OCI-LY7 (cell line): ENCODE measurements at regions not wholly inside any gene's neighbourhood (a gene's known extent, or its start where the extent isn't known, plus 50 kb on each side); places are given as distances from the start of the nearest gene placed in this dataset.

Source experiments
- BruUV-seq: library from RNA; stranded (reverse); fragments of 400-500 nt; replicated peaks from 2 replicates; lab custom pipeline; 2021; lab: Mats Ljungman, UMichigan
- CTCF ChIA-PET: fragments of 300-600 bp; sonication (Branson Sonifier 250); formaldehyde crosslinking; loops from one replicate; lab custom pipeline; 2022; ENCODE audit warnings: antibody characterized with exemption; ENCODE audit not compliant: unreplicated experiment; lab: Charles Lee
- POLR2A ChIA-PET: fragments of 300-600 bp; sonication (Branson Sonifier 250); formaldehyde crosslinking; loops from one replicate; lab custom pipeline; 2022; ENCODE audit warnings: antibody characterized with exemption; lab: Charles Lee
- DNase-seq: peaks from one replicate; pipeline ENCODE4 v3.0.0-alpha.2; 2015; ENCODE audit warnings: low spot score
- H2AFZ ChIP-seq: fragments of 200-600 bp; sonication (generic), shearing (Covaris generic); 2 replicates; pipeline ENCODE4 v1.6.1; 2014; ENCODE audit warnings: mild to moderate bottlenecking, antibody characterized with exemption, low read length, moderate library complexity
- H3K27ac ChIP-seq: fragments of 200-600 bp; sonication (generic); 2 replicates; pipeline ENCODE4 v1.5.1; 2014; ENCODE audit warnings: mixed run types, low read depth, mild to moderate bottlenecking, moderate library complexity, low read length, inconsistent platforms; ENCODE audit not compliant: poor library complexity, severe bottlenecking
- H3K36me3 ChIP-seq: fragments of 200-600 bp; sonication (generic); 2 replicates; pipeline ENCODE4 v1.6.1; 2014; ENCODE audit warnings: mild to moderate bottlenecking, antibody characterized with exemption, low read length, moderate library complexity, mixed read lengths; ENCODE audit not compliant: insufficient read depth
- H3K4me1 ChIP-seq: fragments of 200-600 bp; sonication (generic); 2 replicates; pipeline ENCODE4 v1.5.1; 2014; ENCODE audit warnings: mild to moderate bottlenecking, low read length; ENCODE audit not compliant: insufficient read depth, poor library complexity, severe bottlenecking
- H3K4me2 ChIP-seq: fragments of 200-600 bp; sonication (generic); 2 replicates; pipeline ENCODE4 v1.6.1; 2014; ENCODE audit warnings: mild to moderate bottlenecking, low read length
- H3K4me3 ChIP-seq: fragments of 200-600 bp; sonication (generic); 2 replicates; pipeline ENCODE4 v1.5.1; 2014; ENCODE audit warnings: mild to moderate bottlenecking, low read depth, low read length; ENCODE audit not compliant: poor library complexity, severe bottlenecking
- H3K79me2 ChIP-seq: fragments of 200-600 bp; sonication (generic); 2 replicates; pipeline ENCODE4 v1.6.1; 2016; ENCODE audit warnings: low read depth, mild to moderate bottlenecking, low read length, moderate library complexity, mixed read lengths; ENCODE audit not compliant: insufficient read depth
- H3K9me2 ChIP-seq: fragments of 200-600 bp; sonication (generic); 2 replicates; pipeline ENCODE4 v1.6.1; 2016; ENCODE audit warnings: mild to moderate bottlenecking, low read length, mixed read lengths; ENCODE audit not compliant: insufficient read depth
- H3K9me3 ChIP-seq: fragments of 200-600 bp; sonication (generic); 2 replicates; pipeline ENCODE4 v1.6.1; 2014; ENCODE audit warnings: mild to moderate bottlenecking, mixed run types, low read length, mixed read lengths
- H4K20me1 ChIP-seq: fragments of 200-600 bp; sonication (generic); 2 replicates; pipeline ENCODE4 v1.6.1; 2014; ENCODE audit warnings: mild to moderate bottlenecking, antibody characterized with exemption, low read length, moderate library complexity, mixed read lengths; ENCODE audit not compliant: insufficient read depth
- CTCF ChIP-seq: fragments of 200-600 bp; sonication (generic); conservative IDR thresholded peaks from 2 replicates; pipeline ENCODE4 v1.5.1; 2014; ENCODE audit warnings: mild to moderate bottlenecking, antibody characterized with exemption, low read length, moderate library complexity, mixed read lengths
- EZH2phosphoT487 ChIP-seq: fragments of 200-600 bp; sonication (generic); IDR thresholded peaks from 2 replicates; pipeline ENCODE4 v1.6.1; 2018; ENCODE audit warnings: low read depth, borderline replicate concordance, mild to moderate bottlenecking, mixed run types, antibody characterized with exemption, low read length, moderate library complexity, mixed read lengths
- intact Hi-C: fragments of 100-400 bp; cut with micrococcal nuclease; formaldehyde crosslinking; loops from one replicate; pipeline ENCODE4 v1.10.0; 2022; ENCODE audit not compliant: unreplicated experiment

GRCh38 chr2:157948856-157949255 is 72.7 kb upstream of the ACVR1 start:
- H3K9me2 ChIP-seq, result no peaks in the 10 kb centered on the region
- DNase-seq, result no peak
- ChIA-PET CTCF (no interaction called here), POLR2A (interaction anchor here (1.5 kb wide), 1 partner anchor 13 kb away, joined by 5 read pairs; no protein-coding TSS in a partner anchor)
- H3K36me3 ChIP-seq, result no peaks in the 10 kb centered on the region
- no TSS peak for BruUV-seq
- no peaks in the 10 kb centered on the region for H3K4me1 ChIP-seq
- H2AFZ ChIP-seq, result no peak overlapping the region
- intact Hi-C loops, result no loop called here
- no peaks in the 10 kb centered on the region for H3K79me2 ChIP-seq
- H3K9me3 ChIP-seq, result no peaks in the 10 kb centered on the region
- H3K4me3 ChIP-seq, result no peak overlapping the region
- no peak for TF ChIP-seq EZH2phosphoT487
- TF ChIP-seq CTCF, result no peak
- H4K20me1 ChIP-seq, result no peaks in the 10 kb centered on the region
- H3K4me2 ChIP-seq, result no peak overlapping the region
- H3K27ac ChIP-seq, result no peak overlapping the region

GRCh38 chr2:157946919-157947557 is 70.9 kb upstream of the ACVR1 start:
- Histone ChIP-seq H3K27ac (no peak overlapping the region), H3K9me2 (no peaks in the 10 kb centered on the region), H3K36me3 (no peaks in the 10 kb centered on the region), H3K4me1 (no peaks in the 10 kb centered on the region), H3K4me3 (no peak overlapping the region), H4K20me1 (no peaks in the 10 kb centered on the region), H3K9me3 (no peaks in the 10 kb centered on the region), H3K79me2 (no peaks in the 10 kb centered on the region), H3K4me2 (no peak overlapping the region), H2AFZ (no peak overlapping the region)
- TF ChIP-seq EZH2phosphoT487, result no peak
- no peak for TF ChIP-seq CTCF
- DNase-seq, result no peak
- no TSS peak for BruUV-seq
- ChIA-PET POLR2A (no interaction called here), CTCF (no interaction called here)
- intact Hi-C loops, result no loop called here

- no peak for DNase-seq
- no peaks in the 10 kb centered on the region for H4K20me1 ChIP-seq
- no peaks in the 10 kb centered on the region for H3K4me1 ChIP-seq
- H2AFZ ChIP-seq, result no peak overlapping the region
- no peaks in the 10 kb centered on the region for H3K9me2 ChIP-seq
- no peak overlapping the region for H3K4me3 ChIP-seq
- TF ChIP-seq CTCF (no peak), EZH2phosphoT487 (no peak)
- no peaks in the 10 kb centered on the region for H3K79me2 ChIP-seq
- no peak overlapping the region for H3K4me2 ChIP-seq
- H3K27ac ChIP-seq, result no peak overlapping the region
- no peaks in the 10 kb centered on the region for H3K36me3 ChIP-seq
- intact Hi-C loops, result no loop called here
- H3K9me3 ChIP-seq, result no peaks in the 10 kb centered on the region
- ChIA-PET POLR2A (no interaction called here), CTCF (no interaction called here)
- BruUV-seq, result no TSS peak
Measured at GRCh38 chr2:157940024-157940423, 63.9 kb upstream of the ACVR1 start.
